Activated T-helper 1 cell treated with anti-CD3 and anti-CD28 coated beads, Interleukin-12 subunit alpha, Interleukin-12 subunit beta, Interleukin-2, Interleukin-4 antibody, amounts not matched to agents 30 ng/mL and 10 ng/mL and 1 ng/mL, durations not matched to agents 14 hours and 24 hours and 36 hours (primary cell): ENCODE measurements at regions not wholly inside any gene's neighbourhood (a gene's known extent, or its start where the extent isn't known, plus 50 kb on each side); places are given as distances from the start of the nearest gene placed in this dataset.

Experiments used
- DNase-seq: peaks from one replicate; pipeline ENCODE4 v3.0.0; 2021; ENCODE audit warnings: low spot score
- H3K27ac Mint-ChIP-seq: one replicate; pipeline ENCODE4 v1.8.0; 2021; ENCODE audit warnings: mild to moderate bottlenecking, mixed read lengths
- H3K27me3 Mint-ChIP-seq: one replicate; pipeline ENCODE4 v1.8.0; 2022; ENCODE audit warnings: mild to moderate bottlenecking, moderate library complexity, mixed read lengths; ENCODE audit not compliant: insufficient read depth
- H3K36me3 Mint-ChIP-seq: one replicate; pipeline ENCODE4 v1.8.0; 2021; ENCODE audit warnings: low read depth, mixed read lengths
- H3K4me1 Mint-ChIP-seq: one replicate; pipeline ENCODE4 v1.8.0; 2021; ENCODE audit warnings: low read depth, mixed read lengths
- H3K4me3 Mint-ChIP-seq: one replicate; pipeline ENCODE4 v1.8.0; 2021; ENCODE audit warnings: mild to moderate bottlenecking, moderate library complexity, mixed read lengths
- H3K9me3 Mint-ChIP-seq: one replicate; pipeline ENCODE4 v1.8.0; 2021; ENCODE audit warnings: mixed read lengths
- intact Hi-C: fragments of 100-400 bp; cut with micrococcal nuclease; formaldehyde crosslinking; loops from one replicate; pipeline ENCODE4 v1.15.1; 2024

GRCh38 chr2:198717451-198717850 lies 740.3 kb downstream of the SATB2 start:
- intact Hi-C loops: no loop called here
- DNase-seq: no peak
- Mint-ChIP-seq H3K27me3 (peaks cover 9% of the 10 kb centered on the region), H3K27ac (no peak overlapping the region), H3K9me3 (no peaks in the 10 kb centered on the region), H3K4me1 (no peaks in the 10 kb centered on the region), H3K36me3 (no peaks in the 10 kb centered on the region), H3K4me3 (no peak overlapping the region)

- no peaks in the 10 kb centered on the region for H3K4me1 Mint-ChIP-seq
Measured at GRCh38 chr2:198715302-198715835, 742.4 kb downstream of the SATB2 start.

GRCh38 chr2:198712485-198712884 lies 745.3 kb downstream of the SATB2 start:
- no peak overlapping the region for H3K4me3 Mint-ChIP-seq

More at GRCh38 chr2:198715302-198715835, 742.4 kb downstream of the SATB2 start:
- no peak for DNase-seq
- intact Hi-C loops: no loop called here
- Mint-ChIP-seq H3K36me3 (no peaks in the 10 kb centered on the region), H3K27me3 (peaks cover 9% of the 10 kb centered on the region), H3K4me3 (no peak overlapping the region), H3K9me3 (no peaks in the 10 kb centered on the region), H3K27ac (no peak overlapping the region)

GRCh38 chr2:198711484-198711883 lies 746.3 kb downstream of the SATB2 start:
- Mint-ChIP-seq H3K36me3 (no peaks in the 10 kb centered on the region), H3K27ac (no peak overlapping the region), H3K4me1 (no peaks in the 10 kb centered on the region), H3K27me3 (no peaks in the 10 kb centered on the region), H3K4me3 (no peak overlapping the region), H3K9me3 (no peaks in the 10 kb centered on the region)
- no peak for DNase-seq
- intact Hi-C loops: no loop called here

More at GRCh38 chr2:198712485-198712884, 745.3 kb downstream of the SATB2 start:
- no peaks in the 10 kb centered on the region for H3K36me3 Mint-ChIP-seq
- peaks cover 1% of the 10 kb centered on the region for H3K27me3 Mint-ChIP-seq
- H3K4me1 Mint-ChIP-seq: no peaks in the 10 kb centered on the region
- no peak overlapping the region for H3K27ac Mint-ChIP-seq
- intact Hi-C loops: no loop called here
- no peak for DNase-seq
- no peaks in the 10 kb centered on the region for H3K9me3 Mint-ChIP-seq

DNA sequence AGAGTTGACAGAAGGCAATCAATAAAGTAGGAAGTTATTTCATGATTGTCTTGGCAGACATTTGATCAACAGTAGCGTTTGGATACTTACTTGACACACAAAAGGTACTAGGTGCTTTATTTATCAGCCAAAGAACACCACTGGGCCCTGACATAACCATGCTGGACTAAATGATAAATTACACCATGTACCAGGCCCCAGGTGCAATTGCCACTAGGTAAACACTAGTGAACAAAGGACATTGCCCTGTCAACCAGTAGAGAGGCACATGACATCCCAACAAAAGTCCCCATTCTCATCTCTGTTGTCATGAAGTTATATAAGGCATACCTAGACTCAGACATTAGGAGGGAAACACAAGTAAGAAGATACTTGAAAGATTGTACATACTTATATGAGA lies 747.2 kb downstream of the SATB2 start:
- intact Hi-C loops: no loop called here
- DNase-seq: no peak
- Mint-ChIP-seq H3K27me3 (no peaks in the 10 kb centered on the region), H3K9me3 (no peaks in the 10 kb centered on the region), H3K27ac (no peak overlapping the region), H3K4me3 (no peak overlapping the region), H3K4me1 (no peaks in the 10 kb centered on the region), H3K36me3 (no peaks in the 10 kb centered on the region)

DNA sequence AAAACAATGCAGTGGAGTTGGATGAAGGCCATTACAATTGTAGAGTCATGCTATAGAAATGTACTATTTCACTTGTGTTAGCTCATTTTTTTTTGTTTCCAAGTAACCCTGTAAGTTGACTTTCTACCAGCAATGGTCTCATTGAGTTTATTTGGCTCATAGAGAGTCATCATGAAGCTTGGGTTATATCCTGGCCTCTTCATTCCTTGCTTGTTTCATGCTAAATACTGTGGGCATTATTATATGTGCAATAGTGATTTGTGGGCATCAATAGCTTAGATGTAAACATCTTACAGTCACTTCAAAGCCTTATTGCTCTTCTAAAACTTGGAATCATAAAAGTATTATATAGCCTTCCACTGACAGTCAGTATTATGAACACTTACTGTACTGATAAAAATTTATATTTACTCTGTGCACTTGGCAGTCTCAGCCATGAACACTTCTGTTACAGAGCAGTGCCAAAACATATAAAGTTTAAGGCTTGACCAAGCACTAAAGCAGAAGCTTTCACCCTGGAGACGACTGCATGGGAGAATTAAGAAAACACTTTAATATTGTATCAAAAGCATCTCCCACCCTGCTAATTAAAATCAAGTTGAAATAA lies 751.2 kb downstream of the SATB2 start:
- no peak overlapping the region for H3K4me3 Mint-ChIP-seq
- H3K27ac Mint-ChIP-seq: no peak overlapping the region
- no peaks in the 10 kb centered on the region for H3K36me3 Mint-ChIP-seq
- no peak for DNase-seq
- intact Hi-C loops: no loop called here
- no peaks in the 10 kb centered on the region for H3K4me1 Mint-ChIP-seq
- no peaks in the 10 kb centered on the region for H3K9me3 Mint-ChIP-seq
- H3K27me3 Mint-ChIP-seq: no peaks in the 10 kb centered on the region

GRCh38 chr2:198703281-198703680 lies 754.5 kb downstream of the SATB2 start:
- Mint-ChIP-seq H3K9me3 (no peaks in the 10 kb centered on the region), H3K27ac (no peak overlapping the region), H3K36me3 (no peaks in the 10 kb centered on the region), H3K4me3 (no peak overlapping the region), H3K27me3 (no peaks in the 10 kb centered on the region), H3K4me1 (no peaks in the 10 kb centered on the region)
- intact Hi-C loops: no loop called here
- no peak for DNase-seq

GRCh38 chr2:198702796-198703195 lies 754.9 kb downstream of the SATB2 start:
- H3K36me3 Mint-ChIP-seq: no peaks in the 10 kb centered on the region

DNA sequence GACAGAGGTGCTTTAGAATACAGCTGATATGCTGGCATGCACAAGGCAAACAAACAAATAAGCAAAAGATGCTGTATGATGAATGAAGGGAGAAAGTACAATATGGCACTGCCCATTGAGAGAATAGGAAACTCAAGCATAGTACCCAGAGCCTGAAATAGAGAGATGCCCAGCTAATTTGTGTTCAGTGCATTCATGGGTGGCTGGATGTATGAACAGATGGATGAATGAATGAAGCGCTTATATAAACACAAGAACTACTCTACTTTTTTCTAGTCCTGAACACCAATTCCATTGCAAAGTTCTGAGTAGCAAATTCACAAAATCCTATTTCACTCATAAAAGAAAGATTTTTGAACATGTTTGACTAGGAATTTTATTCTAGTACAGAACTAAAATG lies 756.3 kb downstream of the SATB2 start:
- intact Hi-C loops: no loop called here

More at GRCh38 chr2:198702796-198703195, 754.9 kb downstream of the SATB2 start:
- Mint-ChIP-seq H3K27me3 (no peaks in the 10 kb centered on the region), H3K4me1 (no peaks in the 10 kb centered on the region), H3K4me3 (no peak overlapping the region), H3K9me3 (no peaks in the 10 kb centered on the region), H3K27ac (no peak overlapping the region)
- no peak for DNase-seq
- intact Hi-C loops: no loop called here

DNA sequence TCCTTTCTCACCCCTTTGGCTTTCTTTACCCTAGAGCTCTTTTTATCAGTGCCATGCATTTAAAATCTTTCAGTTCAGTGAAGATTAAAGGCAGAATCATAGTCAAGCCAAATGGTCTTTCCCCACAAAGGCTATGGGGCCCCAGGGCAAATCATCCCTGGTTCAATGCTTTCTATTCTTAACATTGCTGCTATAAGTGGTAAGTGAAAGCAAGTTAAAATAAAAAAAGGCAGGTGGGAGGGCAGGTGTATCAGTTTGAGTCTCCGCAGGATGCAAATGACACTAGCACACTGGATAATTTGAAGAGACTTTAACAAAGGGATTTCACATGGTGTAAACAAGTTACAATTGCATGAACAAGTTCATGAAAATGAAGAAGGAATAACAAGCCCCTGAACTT lies 757.4 kb downstream of the SATB2 start:
- H3K27ac Mint-ChIP-seq: no peak overlapping the region
- no peaks in the 10 kb centered on the region for H3K27me3 Mint-ChIP-seq
- H3K4me3 Mint-ChIP-seq: no peak overlapping the region
- H3K9me3 Mint-ChIP-seq: no peaks in the 10 kb centered on the region
- no peak for DNase-seq
- intact Hi-C loops: no loop called here
- no peaks in the 10 kb centered on the region for H3K36me3 Mint-ChIP-seq
- H3K4me1 Mint-ChIP-seq: no peaks in the 10 kb centered on the region

More for the DNA sequence above, 756.3 kb downstream of the SATB2 start:
- Mint-ChIP-seq H3K36me3 (no peaks in the 10 kb centered on the region), H3K27ac (no peak overlapping the region), H3K27me3 (no peaks in the 10 kb centered on the region), H3K4me3 (no peak overlapping the region), H3K9me3 (no peaks in the 10 kb centered on the region), H3K4me1 (no peaks in the 10 kb centered on the region)
- no peak for DNase-seq

DNA sequence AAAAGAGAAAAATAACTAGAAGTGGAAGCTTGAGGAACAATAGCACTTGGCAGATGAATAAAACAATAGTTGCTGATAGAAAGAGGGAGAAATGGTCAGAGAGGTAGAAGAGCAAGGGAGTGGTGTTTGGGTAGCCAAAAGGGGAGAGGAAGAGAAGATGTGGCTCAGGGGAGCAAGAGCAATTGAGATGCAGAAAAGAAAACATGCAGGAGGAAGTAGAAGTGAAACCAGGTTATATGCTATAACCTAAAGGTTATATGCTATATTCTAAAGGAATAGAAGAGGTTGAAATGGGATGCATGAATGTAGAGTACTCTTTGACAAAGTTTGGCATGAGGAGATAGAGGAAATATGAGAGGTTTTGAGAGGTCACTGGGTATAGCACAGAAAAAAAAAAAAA lies 759.5 kb downstream of the SATB2 start:
- no peaks in the 10 kb centered on the region for H3K4me1 Mint-ChIP-seq
- intact Hi-C loops: no loop called here
- H3K4me3 Mint-ChIP-seq: no peak overlapping the region
- no peaks in the 10 kb centered on the region for H3K36me3 Mint-ChIP-seq
- DNase-seq: no peak
- no peaks in the 10 kb centered on the region for H3K27me3 Mint-ChIP-seq
- H3K27ac Mint-ChIP-seq: no peak overlapping the region
- no peaks in the 10 kb centered on the region for H3K9me3 Mint-ChIP-seq

GRCh38 chr2:198697794-198698193 lies 759.9 kb downstream of the SATB2 start:
- H3K27ac Mint-ChIP-seq: no peak overlapping the region
- H3K9me3 Mint-ChIP-seq: no peaks in the 10 kb centered on the region
- intact Hi-C loops: no loop called here
- H3K4me1 Mint-ChIP-seq: no peaks in the 10 kb centered on the region
- no peak overlapping the region for H3K4me3 Mint-ChIP-seq
- H3K36me3 Mint-ChIP-seq: no peaks in the 10 kb centered on the region
- no peaks in the 10 kb centered on the region for H3K27me3 Mint-ChIP-seq
- DNase-seq: no peak

DNA sequence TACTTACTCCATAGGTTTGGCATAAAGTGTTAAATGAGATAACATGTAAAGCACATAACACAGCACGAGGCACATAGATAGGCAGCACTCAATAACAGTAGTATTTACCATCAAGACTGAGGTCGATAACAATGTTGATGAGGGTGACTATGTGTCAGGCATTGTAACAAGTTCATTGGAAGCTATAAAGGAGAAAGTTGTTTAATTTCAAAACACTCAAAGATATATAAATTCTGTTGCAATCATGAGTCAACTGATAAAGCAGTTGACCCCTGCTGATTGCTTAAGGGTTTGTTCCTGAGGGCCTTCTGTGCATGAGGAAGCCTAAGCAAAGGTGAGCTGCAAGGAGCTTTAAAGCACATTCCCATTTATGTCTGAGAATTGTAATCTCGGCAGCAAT lies 760.5 kb downstream of the SATB2 start:
- no peaks in the 10 kb centered on the region for H3K36me3 Mint-ChIP-seq
- no peak overlapping the region for H3K4me3 Mint-ChIP-seq

DNA sequence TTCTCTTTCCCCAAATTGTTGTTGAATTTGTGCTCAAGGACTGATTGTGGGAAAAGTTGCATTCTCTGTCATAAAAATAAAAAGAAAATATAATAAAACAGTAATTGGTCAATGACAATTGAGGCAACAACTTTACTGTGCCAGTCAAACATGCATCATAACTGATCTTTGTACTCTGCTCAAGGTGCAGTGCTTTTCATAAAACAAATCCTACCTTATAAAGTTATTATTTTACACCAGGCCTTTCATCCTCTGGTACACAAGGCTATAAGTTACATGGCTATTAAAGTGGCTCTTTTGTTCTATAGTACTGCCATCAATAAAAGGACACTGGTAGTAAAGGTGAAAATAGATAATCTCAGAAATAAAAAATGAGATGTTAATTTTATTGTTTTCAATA lies 761.9 kb downstream of the SATB2 start:
- intact Hi-C loops: no loop called here
- no peaks in the 10 kb centered on the region for H3K9me3 Mint-ChIP-seq

More for the DNA sequence above, 760.5 kb downstream of the SATB2 start:
- H3K27ac Mint-ChIP-seq: no peak overlapping the region
- H3K4me1 Mint-ChIP-seq: no peaks in the 10 kb centered on the region
- intact Hi-C loops: no loop called here
- H3K27me3 Mint-ChIP-seq: no peaks in the 10 kb centered on the region
- H3K9me3 Mint-ChIP-seq: no peaks in the 10 kb centered on the region
- DNase-seq: no peak

More for the DNA sequence above, 761.9 kb downstream of the SATB2 start:
- H3K4me3 Mint-ChIP-seq: no peak overlapping the region
- H3K36me3 Mint-ChIP-seq: no peaks in the 10 kb centered on the region
- H3K4me1 Mint-ChIP-seq: no peaks in the 10 kb centered on the region
- H3K27ac Mint-ChIP-seq: no peak overlapping the region
- no peak for DNase-seq
- H3K27me3 Mint-ChIP-seq: no peaks in the 10 kb centered on the region
